ENCODE measurements at regions not wholly inside any gene's neighbourhood (a gene's known extent, or its start where the extent isn't known, plus 50 kb on each side); places are given as distances from the start of the nearest gene placed in this dataset.

- Histone ChIP-seq H3K9me2 (replicated peaks; ENCODE audit: insufficient read depth, low read length) (no peaks in the 10 kb centered on the region), H3K36me3 (ENCODE audit: insufficient read depth, low read length) (no peaks in the 10 kb centered on the region), H4K20me1 (ENCODE audit: insufficient read depth, low read depth, low read length) (no peaks in the 10 kb centered on the region), H3K4me2 (ENCODE audit: low read depth, low read length, poor library complexity, severe bottlenecking) (no peak overlapping the region), H3K9ac (ENCODE audit: low read length) (no peak overlapping the region), H3K27me3 (ENCODE audit: low read length) (no peaks in the 10 kb centered on the region), H3K9me3 (ENCODE audit: low read length) (no peaks in the 10 kb centered on the region), H3K4me3 (ENCODE audit: low read length) (no peak overlapping the region), H2AFZ (ENCODE audit: low read length) (no peak overlapping the region), H3K79me2 (ENCODE audit: low read length) (no peaks in the 10 kb centered on the region), H3K4me1 (ENCODE audit: low read length) (no peaks in the 10 kb centered on the region), H3K27ac (ENCODE audit: low read length) (no peak overlapping the region)
- DNase-seq = no peak
Measured at GRCh38 chr7:18425838-18426445, 69.6 kb upstream of the HDAC9 start.

- H3K4me1 ChIP-seq (ENCODE audit: low read length) = no peaks in the 10 kb centered on the region
- H3K27ac ChIP-seq (ENCODE audit: low read length) = no peak overlapping the region
- no peaks in the 10 kb centered on the region for H3K79me2 ChIP-seq (ENCODE audit: low read length)
- no peaks in the 10 kb centered on the region for H3K9me2 ChIP-seq (replicated peaks; ENCODE audit: insufficient read depth, low read length)
- H3K9ac ChIP-seq (ENCODE audit: low read length) = no peak overlapping the region
- no peak overlapping the region for H2AFZ ChIP-seq (ENCODE audit: low read length)
- no peaks in the 10 kb centered on the region for H3K27me3 ChIP-seq (ENCODE audit: low read length)
- H3K9me3 ChIP-seq (ENCODE audit: low read length) = no peaks in the 10 kb centered on the region
- H3K36me3 ChIP-seq (ENCODE audit: insufficient read depth, low read length) = no peaks in the 10 kb centered on the region
- no peak overlapping the region for H3K4me3 ChIP-seq (ENCODE audit: low read length)
- DNase-seq = no peak
- no peaks in the 10 kb centered on the region for H4K20me1 ChIP-seq (ENCODE audit: insufficient read depth, low read depth, low read length)
- H3K4me2 ChIP-seq (ENCODE audit: low read depth, low read length, poor library complexity, severe bottlenecking) = no peak overlapping the region
Measured at GRCh38 chr7:18426564-18427226, 68.9 kb upstream of the HDAC9 start.

GRCh38 chr7:18429547-18429946, 66.0 kb upstream of the HDAC9 start:
- no peak overlapping the region for H3K4me2 ChIP-seq (ENCODE audit: low read depth, low read length, poor library complexity, severe bottlenecking)
- no peaks in the 10 kb centered on the region for H4K20me1 ChIP-seq (ENCODE audit: insufficient read depth, low read depth, low read length)
- no peaks in the 10 kb centered on the region for H3K27me3 ChIP-seq (ENCODE audit: low read length)
- no peaks in the 10 kb centered on the region for H3K9me2 ChIP-seq (replicated peaks; ENCODE audit: insufficient read depth, low read length)
- DNase-seq = no peak
- H3K27ac ChIP-seq (ENCODE audit: low read length) = no peak overlapping the region
- no peaks in the 10 kb centered on the region for H3K79me2 ChIP-seq (ENCODE audit: low read length)
- H3K36me3 ChIP-seq (ENCODE audit: insufficient read depth, low read length) = no peaks in the 10 kb centered on the region
- H3K9ac ChIP-seq (ENCODE audit: low read length) = no peak overlapping the region
- no peak overlapping the region for H3K4me3 ChIP-seq (ENCODE audit: low read length)
- no peaks in the 10 kb centered on the region for H3K9me3 ChIP-seq (ENCODE audit: low read length)
- H3K4me1 ChIP-seq (ENCODE audit: low read length) = no peaks in the 10 kb centered on the region
- H2AFZ ChIP-seq (ENCODE audit: low read length) = no peak overlapping the region

GRCh38 chr7:18430810-18431209, 64.7 kb upstream of the HDAC9 start:
- no peaks in the 10 kb centered on the region for H4K20me1 ChIP-seq (ENCODE audit: insufficient read depth, low read depth, low read length)
- H3K36me3 ChIP-seq (ENCODE audit: insufficient read depth, low read length) = no peaks in the 10 kb centered on the region
- no peaks in the 10 kb centered on the region for H3K9me3 ChIP-seq (ENCODE audit: low read length)
- no peaks in the 10 kb centered on the region for H3K27me3 ChIP-seq (ENCODE audit: low read length)
- H3K9me2 ChIP-seq (replicated peaks; ENCODE audit: insufficient read depth, low read length) = no peaks in the 10 kb centered on the region
- H3K27ac ChIP-seq (ENCODE audit: low read length) = no peak overlapping the region
- no peak overlapping the region for H3K9ac ChIP-seq (ENCODE audit: low read length)
- no peak overlapping the region for H3K4me3 ChIP-seq (ENCODE audit: low read length)
- no peak for DNase-seq
- no peak overlapping the region for H3K4me2 ChIP-seq (ENCODE audit: low read depth, low read length, poor library complexity, severe bottlenecking)
- H2AFZ ChIP-seq (ENCODE audit: low read length) = no peak overlapping the region
- H3K4me1 ChIP-seq (ENCODE audit: low read length) = no peaks in the 10 kb centered on the region
- H3K79me2 ChIP-seq (ENCODE audit: low read length) = no peaks in the 10 kb centered on the region

- no peaks in the 10 kb centered on the region for H3K9me2 ChIP-seq (replicated peaks; ENCODE audit: insufficient read depth, low read length)
- H3K79me2 ChIP-seq (ENCODE audit: low read length) = no peaks in the 10 kb centered on the region
- no peak overlapping the region for H3K4me2 ChIP-seq (ENCODE audit: low read depth, low read length, poor library complexity, severe bottlenecking)
- no peaks in the 10 kb centered on the region for H3K9me3 ChIP-seq (ENCODE audit: low read length)
- no peak overlapping the region for H2AFZ ChIP-seq (ENCODE audit: low read length)
- no peak overlapping the region for H3K27ac ChIP-seq (ENCODE audit: low read length)
- no peaks in the 10 kb centered on the region for H3K4me1 ChIP-seq (ENCODE audit: low read length)
- H3K36me3 ChIP-seq (ENCODE audit: insufficient read depth, low read length) = no peaks in the 10 kb centered on the region
- H4K20me1 ChIP-seq (ENCODE audit: insufficient read depth, low read depth, low read length) = no peaks in the 10 kb centered on the region
- no peak for DNase-seq
- H3K27me3 ChIP-seq (ENCODE audit: low read length) = no peaks in the 10 kb centered on the region
- H3K9ac ChIP-seq (ENCODE audit: low read length) = no peak overlapping the region
- H3K4me3 ChIP-seq (ENCODE audit: low read length) = no peak overlapping the region
Measured at GRCh38 chr7:18434171-18434570, 61.4 kb upstream of the HDAC9 start.

DNA sequence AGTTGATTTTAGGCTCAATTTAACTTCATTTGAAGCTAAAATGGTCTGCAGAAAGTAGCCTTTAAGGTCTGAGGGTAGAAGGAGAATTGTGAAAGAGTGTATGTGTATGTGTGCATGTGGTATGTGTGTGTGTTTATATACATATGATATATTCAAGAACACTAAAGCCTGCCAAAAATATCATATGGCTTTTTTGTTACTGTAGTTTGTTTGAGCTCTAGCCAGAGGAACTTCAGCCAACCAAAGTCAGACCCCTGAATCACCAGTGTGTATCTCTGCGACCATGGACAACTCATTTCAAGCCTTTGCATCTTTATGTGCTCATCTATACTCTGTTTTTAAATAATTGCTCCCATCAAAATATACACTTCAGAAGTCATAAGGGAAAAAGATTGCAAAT, 58.4 kb upstream of the HDAC9 start:
- DNase-seq = no peak
- Histone ChIP-seq H3K27me3 (ENCODE audit: low read length) (no peaks in the 10 kb centered on the region), H3K4me3 (ENCODE audit: low read length) (no peak overlapping the region), H3K4me2 (ENCODE audit: low read depth, low read length, poor library complexity, severe bottlenecking) (no peak overlapping the region), H2AFZ (ENCODE audit: low read length) (no peak overlapping the region), H3K9me3 (ENCODE audit: low read length) (no peaks in the 10 kb centered on the region), H3K36me3 (ENCODE audit: insufficient read depth, low read length) (no peaks in the 10 kb centered on the region), H3K9ac (ENCODE audit: low read length) (no peak overlapping the region), H3K27ac (ENCODE audit: low read length) (no peak overlapping the region), H3K79me2 (ENCODE audit: low read length) (no peaks in the 10 kb centered on the region), H3K4me1 (ENCODE audit: low read length) (no peaks in the 10 kb centered on the region), H3K9me2 (replicated peaks; ENCODE audit: insufficient read depth, low read length) (no peaks in the 10 kb centered on the region), H4K20me1 (ENCODE audit: insufficient read depth, low read depth, low read length) (no peaks in the 10 kb centered on the region)

DNA sequence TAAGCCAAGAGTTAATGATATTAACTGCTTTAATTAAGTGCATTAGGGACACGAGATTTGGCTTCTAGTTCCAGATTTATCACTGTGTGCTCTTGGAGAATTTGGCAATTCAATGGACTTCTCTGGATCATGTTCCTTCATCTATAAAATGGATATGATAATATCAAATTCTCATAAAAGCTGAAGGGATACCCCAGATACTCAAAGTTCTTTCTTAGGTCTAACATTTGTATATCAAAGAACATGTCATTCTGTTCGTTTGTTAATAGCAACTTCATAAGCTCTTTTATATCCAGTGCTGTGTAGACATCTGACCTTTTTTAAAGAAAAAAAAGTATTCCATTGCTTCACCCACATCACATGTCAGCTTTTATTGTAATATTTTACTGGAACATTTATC, 54.6 kb upstream of the HDAC9 start:
- H3K4me1 ChIP-seq (ENCODE audit: low read length) = no peaks in the 10 kb centered on the region
- no peak overlapping the region for H3K4me2 ChIP-seq (ENCODE audit: low read depth, low read length, poor library complexity, severe bottlenecking)
- no peak overlapping the region for H3K9ac ChIP-seq (ENCODE audit: low read length)
- H3K36me3 ChIP-seq (ENCODE audit: insufficient read depth, low read length) = no peaks in the 10 kb centered on the region
- H3K79me2 ChIP-seq (ENCODE audit: low read length) = no peaks in the 10 kb centered on the region
- no peaks in the 10 kb centered on the region for H3K9me2 ChIP-seq (replicated peaks; ENCODE audit: insufficient read depth, low read length)
- H3K27ac ChIP-seq (ENCODE audit: low read length) = no peak overlapping the region
- no peak overlapping the region for H3K4me3 ChIP-seq (ENCODE audit: low read length)
- H3K9me3 ChIP-seq (ENCODE audit: low read length) = no peaks in the 10 kb centered on the region
- no peak for DNase-seq
- no peak overlapping the region for H2AFZ ChIP-seq (ENCODE audit: low read length)
- H3K27me3 ChIP-seq (ENCODE audit: low read length) = no peaks in the 10 kb centered on the region
- H4K20me1 ChIP-seq (ENCODE audit: insufficient read depth, low read depth, low read length) = no peaks in the 10 kb centered on the region

DNA sequence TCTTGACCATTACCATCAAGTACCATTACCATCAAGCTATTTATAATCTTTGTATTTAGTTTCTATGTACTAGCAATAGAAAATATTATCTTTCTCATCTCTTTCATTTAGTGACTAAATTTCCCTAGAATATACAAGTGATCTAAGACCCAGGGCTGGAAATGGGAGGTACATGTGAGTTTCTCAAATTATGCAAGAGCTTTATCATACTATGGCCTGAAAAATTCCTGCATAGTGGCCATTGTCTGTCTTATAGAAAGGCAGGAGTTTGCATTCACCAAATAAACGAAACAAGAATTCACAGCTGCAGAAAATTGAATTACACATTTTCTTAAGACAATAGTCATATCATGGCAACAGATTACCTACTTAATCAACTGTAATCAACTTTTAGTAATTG, 50.7 kb upstream of the HDAC9 start:
- H3K4me3 ChIP-seq (ENCODE audit: low read length) = no peak overlapping the region
- no peaks in the 10 kb centered on the region for H4K20me1 ChIP-seq (ENCODE audit: insufficient read depth, low read depth, low read length)
- DNase-seq = no peak
- H3K4me1 ChIP-seq (ENCODE audit: low read length) = no peaks in the 10 kb centered on the region
- H3K9me2 ChIP-seq (replicated peaks; ENCODE audit: insufficient read depth, low read length) = no peaks in the 10 kb centered on the region
- H3K79me2 ChIP-seq (ENCODE audit: low read length) = no peaks in the 10 kb centered on the region
- H3K9me3 ChIP-seq (ENCODE audit: low read length) = no peaks in the 10 kb centered on the region
- H3K27me3 ChIP-seq (ENCODE audit: low read length) = no peaks in the 10 kb centered on the region
- no peak overlapping the region for H3K4me2 ChIP-seq (ENCODE audit: low read depth, low read length, poor library complexity, severe bottlenecking)
- no peak overlapping the region for H3K9ac ChIP-seq (ENCODE audit: low read length)
- no peaks in the 10 kb centered on the region for H3K36me3 ChIP-seq (ENCODE audit: insufficient read depth, low read length)
- H2AFZ ChIP-seq (ENCODE audit: low read length) = no peak overlapping the region
- no peak overlapping the region for H3K27ac ChIP-seq (ENCODE audit: low read length)
